AG04450 (cell line): ENCODE measurements at regions not wholly inside any gene's neighbourhood (a gene's known extent, or its start where the extent isn't known, plus 50 kb on each side); places are given as distances from the start of the nearest gene placed in this dataset.

Experiments
- CTCF ChIA-PET: fragments of 300-600, 350-600 bp; formaldehyde crosslinking; extraction: SDS; loops from one replicate; lab custom pipeline; 2022; ENCODE audit warnings: antibody characterized with exemption, inconsistent platforms; lab: Charles Lee
- POLR2A ChIA-PET: fragments of 350-600 bp; formaldehyde crosslinking; extraction: SDS; loops from one replicate; lab custom pipeline; 2021; ENCODE audit warnings: antibody characterized with exemption, inconsistent platforms; lab: Yijun Ruan, JAX
- DNase-seq: peaks from one replicate; pipeline ENCODE4 v3.0.0-alpha.2; 2011; ENCODE audit warnings: low read depth, low spot score
- H3K27ac ChIP-seq: one replicate; pipeline ENCODE4 v1.5.1; 2012; ENCODE audit warnings: low read depth, low read length, control low read depth
- H3K27me3 ChIP-seq: one replicate; pipeline ENCODE4 v1.6.0; 2012; ENCODE audit warnings: low read length; ENCODE audit not compliant: control insufficient read depth, insufficient read depth
- H3K4me3 ChIP-seq: 2 replicates; pipeline ENCODE4 v1.5.1; 2011; ENCODE audit warnings: mild to moderate bottlenecking, low read depth, low read length, control low read depth
- H3K9me3 ChIP-seq: 2 replicates; pipeline ENCODE4 v1.5.1; 2012; ENCODE audit warnings: low read length; ENCODE audit not compliant: control insufficient read depth, insufficient read depth
- CTCF ChIP-seq: IDR thresholded peaks from 2 replicates; pipeline ENCODE4 v1.5.1; 2011; ENCODE audit warnings: low read depth, low read length, control low read depth, inconsistent platforms

GRCh38 chr1:199508653-199509052 is 518.9 kb upstream of the NR5A2 start:
- CTCF ChIA-PET = no interaction called here
- no peaks in the 10 kb centered on the region for H3K9me3 ChIP-seq
- no peak for TF ChIP-seq CTCF

GRCh38 chr1:199509456-199509855 is 518.1 kb upstream of the NR5A2 start:
- ChIA-PET POLR2A (no interaction called here), CTCF (no interaction called here)
- Histone ChIP-seq H3K27me3 (no peaks in the 10 kb centered on the region), H3K9me3 (no peaks in the 10 kb centered on the region), H3K27ac (no peak overlapping the region), H3K4me3 (no peak overlapping the region)
- no peak for DNase-seq
- no peak for TF ChIP-seq CTCF

More at GRCh38 chr1:199508653-199509052, 518.9 kb upstream of the NR5A2 start:
- Histone ChIP-seq H3K4me3 (no peak overlapping the region), H3K27me3 (no peaks in the 10 kb centered on the region), H3K27ac (no peak overlapping the region)
- POLR2A ChIA-PET = no interaction called here
- no peak for DNase-seq

- POLR2A ChIA-PET = no interaction called here
- no peak for DNase-seq
- TF ChIP-seq CTCF = no peak
- no peak overlapping the region for H3K27ac ChIP-seq
- no peaks in the 10 kb centered on the region for H3K9me3 ChIP-seq
- H3K27me3 ChIP-seq = no peaks in the 10 kb centered on the region
- H3K4me3 ChIP-seq = no peak overlapping the region
- CTCF ChIA-PET = no interaction called here
These were observed 517.2 kb upstream of the NR5A2 start for GRCh38 chr1:199510314-199510713.

GRCh38 chr1:199512037-199512710 is 515.3 kb upstream of the NR5A2 start:
- CTCF ChIA-PET = no interaction called here
- Histone ChIP-seq H3K27me3 (no peaks in the 10 kb centered on the region), H3K4me3 (no peak overlapping the region), H3K9me3 (no peaks in the 10 kb centered on the region), H3K27ac (no peak overlapping the region)
- POLR2A ChIA-PET = no interaction called here
- no peak for DNase-seq
- no peak for TF ChIP-seq CTCF

- Histone ChIP-seq H3K4me3 (no peak overlapping the region), H3K27ac (no peak overlapping the region), H3K27me3 (no peaks in the 10 kb centered on the region), H3K9me3 (no peaks in the 10 kb centered on the region)
- ChIA-PET CTCF (no interaction called here), POLR2A (no interaction called here)
- no peak for DNase-seq
- TF ChIP-seq CTCF = no peak
These were observed 512.2 kb upstream of the NR5A2 start for GRCh38 chr1:199515261-199515660.
